CD4-positive, alpha-beta memory T cell (primary cell): ENCODE measurements at regions not wholly inside any gene's neighbourhood (a gene's known extent, or its start where the extent isn't known, plus 50 kb on each side); places are given as distances from the start of the nearest gene placed in this dataset.

ENCODE experiments used
- CTCF ChIA-PET: fragments of 350-600 bp; sonication (Branson Sonifier 250); formaldehyde crosslinking; loops from one replicate; lab custom pipeline; 2021; ENCODE audit warnings: inconsistent platforms; ENCODE audit not compliant: partially characterized antibody; lab: Charles Lee
- POLR2A ChIA-PET: fragments of 350-600 bp; sonication (Branson Sonifier 250); formaldehyde crosslinking; loops from one replicate; lab custom pipeline; 2021; ENCODE audit not compliant: partially characterized antibody; lab: Charles Lee
- DNase-seq, 5 donors: peaks; one replicate each; pipeline versions ENCODE4 v3.0.0 to v3.0.0-alpha.2; 2020 to 2022; ENCODE audit warnings: mixed read lengths in 1 of 5
- H3K27ac ChIP-seq: one replicate; pipeline ENCODE4 v1.7.0; 2013; ENCODE audit warnings: low read depth, low read length
- H3K27me3 ChIP-seq: 2 replicates; pipeline ENCODE4 v1.7.0; 2013; ENCODE audit warnings: mild to moderate bottlenecking, low read length, moderate library complexity; ENCODE audit not compliant: insufficient read depth
- H3K36me3 ChIP-seq: 2 replicates; pipeline ENCODE4 v1.7.0; 2013; ENCODE audit warnings: mild to moderate bottlenecking, low read length, moderate library complexity; ENCODE audit not compliant: insufficient read depth
- H3K4me1 ChIP-seq: 2 replicates; pipeline ENCODE4 v1.7.0; 2013; ENCODE audit warnings: mild to moderate bottlenecking, low read length, moderate library complexity; ENCODE audit not compliant: insufficient read depth
- H3K4me3 ChIP-seq, 2 donors: one replicate each; pipeline ENCODE4 v1.7.0; 2013; ENCODE audit warnings: low read length in 2 of 2, mild to moderate bottlenecking in 1 of 2
- H3K9me3 ChIP-seq, 2 donors: one replicate each; pipeline ENCODE4 v1.7.0; 2013; ENCODE audit warnings: low read length in 2 of 2, control low read depth in 1 of 2; ENCODE audit not compliant: control insufficient read depth in 1 of 2
- H3K27ac Mint-ChIP-seq, 7 donors: one replicate each; pipeline ENCODE4 v1.8.0; 2020 to 2021; ENCODE audit warnings: mixed read lengths in 7 of 7, mild to moderate bottlenecking in 6 of 7, inconsistent platforms in 3 of 7, moderate library complexity in 3 of 7
- H3K27me3 Mint-ChIP-seq, 2 donors: one replicate each; pipeline ENCODE4 v1.8.0; 2020 to 2021; ENCODE audit warnings: mixed read lengths in 2 of 2
- H3K36me3 Mint-ChIP-seq, 2 donors: one replicate each; pipeline ENCODE4 v1.8.0; 2020 to 2021; ENCODE audit warnings: mixed read lengths in 2 of 2, inconsistent platforms in 1 of 2, mild to moderate bottlenecking in 1 of 2
- H3K4me1 Mint-ChIP-seq, 4 donors: one replicate each; pipeline ENCODE4 v1.8.0; 2020 to 2021; ENCODE audit warnings: mixed read lengths in 4 of 4, mild to moderate bottlenecking in 1 of 4
- H3K4me3 Mint-ChIP-seq, 8 donors: one replicate each; pipeline ENCODE4 v1.8.0; 2020 to 2021; ENCODE audit warnings: mixed read lengths in 8 of 8, mild to moderate bottlenecking in 7 of 8, moderate library complexity in 6 of 8, inconsistent platforms in 3 of 8
- H3K9me3 Mint-ChIP-seq, 8 donors: one replicate each; pipeline ENCODE4 v1.8.0; 2020 to 2021; ENCODE audit warnings: mixed read lengths in 8 of 8, mild to moderate bottlenecking in 5 of 8, inconsistent platforms in 3 of 8, moderate library complexity in 1 of 8
- intact Hi-C: fragments of 100-400 bp; cut with micrococcal nuclease; formaldehyde crosslinking; loops from one replicate; pipeline ENCODE4 v1.15.1; 2023

GRCh38 chr2:236517251-236518031, 52.2 kb upstream of the ACKR3 start:
- H3K27ac ChIP-seq = no peak overlapping the region
- H3K27ac Mint-ChIP-seq = no peak overlapping the region
- no peak overlapping the region for H3K4me3 ChIP-seq
- H3K9me3 Mint-ChIP-seq = peaks cover 0 to 3% (median 0%) of the 10 kb centered on the region in 8 donors
- H3K27me3 ChIP-seq = no peaks in the 10 kb centered on the region
- ChIA-PET CTCF (interaction anchor here (0.7 to 2.2 kb wide), 4 partner anchors 8 to 52 kb away, joined by 3 to 9 read pairs (median 4); partner anchors contain the start of gene ACKR3), POLR2A (no interaction called here)
- no peaks in the 10 kb centered on the region for H3K36me3 ChIP-seq
- H3K9me3 ChIP-seq = no peaks in the 10 kb centered on the region
- peaks cover 2 to 6% of the 10 kb centered on the region in 2 donors for H3K27me3 Mint-ChIP-seq
- DNase-seq = no peak
- H3K4me1 ChIP-seq = peaks cover 9% of the 10 kb centered on the region
- intact Hi-C loops = no loop called here
- no peaks in the 10 kb centered on the region for H3K36me3 Mint-ChIP-seq
- peaks cover 0 to under 1% (median 0%) of the 10 kb centered on the region in 4 donors for H3K4me1 Mint-ChIP-seq
- no peak overlapping the region for H3K4me3 Mint-ChIP-seq
